K562 (cell line): ENCODE measurements at regions not wholly inside any gene's neighbourhood (a gene's known extent, or its start where the extent isn't known, plus 50 kb on each side); places are given as distances from the start of the nearest gene placed in this dataset.

Experiments used
- CC2D1A ChIP-seq: fragments of 450-650 bp; IDR thresholded peaks from 2 replicates; pipeline ENCODE4 v1.6.1; 2017; ENCODE audit warnings: mild to moderate bottlenecking
- CREM ChIP-seq: IDR thresholded peaks from 2 replicates; pipeline ENCODE4 v1.6.1; 2014; ENCODE audit warnings: antibody characterized with exemption, low read depth
- CTCF ChIP-seq, 3 experiments: IDR thresholded peaks in 2 of 3; conservative IDR thresholded peaks in 1 of 3; 2 replicates each; pipeline ENCODE4 v1.5.1; 2011 to 2012; ENCODE audit warnings: low read length in 3 of 3, mild to moderate bottlenecking in 3 of 3, control low read depth in 2 of 3, improper control_type of control experiment in 1 of 3, inconsistent platforms in 1 of 3, low read depth in 1 of 3, mixed read lengths in 1 of 3, moderate library complexity in 1 of 3; ENCODE audit not compliant: insufficient read depth in 2 of 3
- EZH2 ChIP-seq: IDR thresholded peaks from 2 replicates; pipeline ENCODE4 v1.6.1; 2012; ENCODE audit warnings: low read depth, mild to moderate bottlenecking, inconsistent platforms, low read length, borderline replicate concordance
- HOXB6 ChIP-seq: fragments of 250-450 bp; sonication (Bioruptor Pico); IDR thresholded peaks from 2 replicates; pipeline ENCODE4 v1.5.1; 2022; ENCODE audit warnings: mild to moderate bottlenecking, borderline replicate concordance
- MEF2A ChIP-seq: IDR thresholded peaks from 2 replicates; pipeline ENCODE4 v1.6.1; 2011; ENCODE audit warnings: low read depth, mild to moderate bottlenecking, low read length, moderate library complexity; ENCODE audit not compliant: control insufficient read depth
- MXI1 ChIP-seq: IDR thresholded peaks from 2 replicates; pipeline ENCODE4 v1.6.1; 2011; ENCODE audit warnings: low read depth, mild to moderate bottlenecking, improper control_type of control experiment, low read length
- POLR2A ChIP-seq: fragments of 450-650 bp; conservative IDR thresholded peaks from 2 replicates; pipeline ENCODE4 v1.6.1; 2016
- POLR2AphosphoS5 ChIP-seq: IDR thresholded peaks from 2 replicates; pipeline ENCODE4 v1.6.1; 2011; ENCODE audit warnings: mild to moderate bottlenecking, low read depth, low read length, moderate library complexity; ENCODE audit not compliant: control insufficient read depth, insufficient read depth
- REST ChIP-seq, 2 experiments: fragments of 450-650 bp; formaldehyde crosslinking in 1 of 2; IDR thresholded peaks; 2 replicates each; pipeline versions ENCODE4 v1.4.0 to v1.6.1; 2014 to 2020; ENCODE audit warnings: mild to moderate bottlenecking in 2 of 2, borderline replicate concordance in 1 of 2, low read depth in 1 of 2
- ZFX ChIP-seq: sonication (generic); formaldehyde crosslinking; IDR thresholded peaks from 2 replicates; pipeline ENCODE4 v1.8.0; 2022; ENCODE audit warnings: mild to moderate bottlenecking, missing genetic modification reagents, moderate library complexity
- ZNF224 ChIP-seq: sonication (generic); formaldehyde crosslinking; IDR thresholded peaks from 2 replicates; pipeline ENCODE4 v1.8.0; 2022; ENCODE audit warnings: mild to moderate bottlenecking, missing genetic modification reagents
- ZNF232 ChIP-seq: sonication (generic); formaldehyde crosslinking; IDR thresholded peaks from 2 replicates; pipeline ENCODE4 v1.8.0; 2022; ENCODE audit warnings: mild to moderate bottlenecking, missing genetic modification reagents
- ZNF324 ChIP-seq: fragments of 250-450 bp; sonication (Bioruptor Pico); IDR thresholded peaks from 2 replicates; pipeline ENCODE4 v1.4.0; 2020; ENCODE audit warnings: mild to moderate bottlenecking

GRCh38 chr18:68102117-68102516 lies 585.6 kb upstream of the DSEL start:
- TF ChIP-seq CC2D1A = no peak
- TF ChIP-seq POLR2A = no peak
- TF ChIP-seq ZFX (CRISPR knock-in tag) = no peak
- TF ChIP-seq REST (IDR thresholded peaks at IDR 0.05; ENCODE audit: borderline replicate concordance) = no peak
- no peak for TF ChIP-seq REST (CRISPR knock-in tag; IDR thresholded peaks at IDR 0.05; ENCODE audit: low read depth)
- no peak for TF ChIP-seq MXI1
- TF ChIP-seq ZNF324 (CRISPR knock-in tag) = no peak
- TF ChIP-seq ZNF224 (CRISPR knock-in tag) = no peak
- no peak for TF ChIP-seq CREM
- TF ChIP-seq MEF2A = no peak
- no peak for TF ChIP-seq CTCF (IDR thresholded peaks at IDR 0.05 in 2 of 3, conservative IDR thresholded peaks at IDR 0.05 in 1 of 3; ENCODE audit: insufficient read depth in 2 of 3, low read depth in 1 of 3, low read length in 3 of 3)
- TF ChIP-seq POLR2AphosphoS5 = no peak
- no peak for TF ChIP-seq HOXB6
- TF ChIP-seq EZH2 = no peak
- no peak for TF ChIP-seq ZNF232
